NCI-H460 (cell line): ENCODE measurements at regions not wholly inside any gene's neighbourhood (a gene's known extent, or its start where the extent isn't known, plus 50 kb on each side); places are given as distances from the start of the nearest gene placed in this dataset.
"Not testable (repeated sequence)": the region's sequence is repeated elsewhere in the genome, so short reads cannot be mapped to it uniquely, and the experiment has no call there.

Experiments used
- DNase-seq: peaks from one replicate; pipeline ENCODE4 v3.0.0-alpha.2; 2016; ENCODE audit warnings: low read depth; ENCODE audit errors: extremely low read depth

DNA sequence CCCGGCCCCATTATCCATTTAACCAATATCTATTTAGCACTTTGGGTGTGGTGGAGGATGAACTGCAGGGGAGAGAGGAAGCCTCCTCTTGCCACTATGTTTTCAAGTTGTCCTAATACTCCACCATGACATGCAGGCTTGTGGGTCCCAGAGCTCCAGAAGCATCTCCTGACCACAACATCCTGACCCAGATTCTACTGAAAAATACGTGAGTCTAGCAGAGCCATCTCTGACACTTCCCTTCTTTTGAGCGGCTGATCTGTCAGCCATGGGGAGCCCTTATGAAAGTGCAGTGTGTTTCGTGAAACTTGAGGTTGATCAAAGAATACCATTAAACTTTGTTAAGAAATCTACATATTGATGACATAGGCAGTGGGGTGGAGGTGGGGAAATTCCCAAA is 126.6 kb downstream of the UNC93B1 start:
- not testable (repeated sequence) for DNase-seq

DNA sequence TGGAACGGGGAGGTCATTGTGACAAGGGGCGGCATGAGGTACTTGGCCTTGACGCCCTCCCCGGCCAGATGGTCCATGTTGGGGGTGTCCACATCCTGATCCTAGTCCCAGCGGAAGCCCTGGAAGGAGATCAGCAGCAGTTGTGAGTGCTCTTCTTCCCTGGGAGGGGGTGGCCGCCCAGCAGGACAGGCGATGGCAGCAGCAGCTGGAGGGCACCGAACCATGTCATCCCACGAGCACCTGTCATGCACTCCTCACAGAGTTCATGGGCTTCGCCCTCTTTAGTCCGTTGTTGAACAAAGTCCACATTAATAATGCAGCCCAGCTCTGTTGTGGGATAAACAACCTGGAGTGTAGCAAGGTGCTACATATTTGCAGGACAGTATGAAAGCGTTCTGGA is 130.7 kb downstream of the UNC93B1 start:
- DNase-seq: not testable (repeated sequence)

DNA sequence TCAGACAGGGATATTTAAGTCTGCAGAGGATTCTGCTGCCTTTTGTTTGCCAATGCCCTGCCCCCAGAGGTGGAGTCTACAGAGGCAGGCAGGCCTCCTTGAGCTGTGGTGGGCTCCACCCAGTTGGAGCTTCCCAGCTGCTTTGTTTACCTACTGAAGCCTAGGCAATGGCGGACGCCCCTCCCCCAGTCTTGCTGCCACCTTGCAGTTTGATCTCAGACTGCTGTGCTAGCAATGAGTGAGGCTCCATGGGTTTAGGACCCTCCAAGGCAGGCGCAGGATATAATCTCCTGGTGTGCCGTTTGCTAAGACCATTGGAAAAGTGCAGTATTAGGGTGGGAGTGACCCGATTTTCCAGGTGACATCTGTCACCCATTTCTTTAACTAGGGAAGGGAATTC is 132.7 kb downstream of the UNC93B1 start:
- DNase-seq: not testable (repeated sequence)

DNA sequence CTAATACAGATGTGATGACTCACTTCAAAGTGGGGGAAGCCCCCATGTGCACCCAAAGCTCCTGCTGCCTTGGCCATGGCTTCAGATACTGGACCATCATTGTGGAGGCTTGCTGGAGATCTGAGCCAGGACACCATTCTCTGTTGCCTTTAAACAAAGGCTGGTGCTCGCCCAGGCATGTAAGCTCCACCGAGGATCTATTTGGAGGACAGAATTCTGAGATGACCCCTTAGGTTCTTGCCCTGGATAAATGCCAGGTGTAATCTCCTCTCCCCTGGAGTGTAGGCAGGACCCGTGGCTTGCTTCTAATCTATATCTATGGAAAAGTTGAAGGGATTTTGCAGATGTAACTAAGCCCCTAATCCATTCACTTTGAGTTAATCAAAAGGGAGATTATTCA is 141.0 kb downstream of the UNC93B1 start:
- DNase-seq: not testable (repeated sequence)

DNA sequence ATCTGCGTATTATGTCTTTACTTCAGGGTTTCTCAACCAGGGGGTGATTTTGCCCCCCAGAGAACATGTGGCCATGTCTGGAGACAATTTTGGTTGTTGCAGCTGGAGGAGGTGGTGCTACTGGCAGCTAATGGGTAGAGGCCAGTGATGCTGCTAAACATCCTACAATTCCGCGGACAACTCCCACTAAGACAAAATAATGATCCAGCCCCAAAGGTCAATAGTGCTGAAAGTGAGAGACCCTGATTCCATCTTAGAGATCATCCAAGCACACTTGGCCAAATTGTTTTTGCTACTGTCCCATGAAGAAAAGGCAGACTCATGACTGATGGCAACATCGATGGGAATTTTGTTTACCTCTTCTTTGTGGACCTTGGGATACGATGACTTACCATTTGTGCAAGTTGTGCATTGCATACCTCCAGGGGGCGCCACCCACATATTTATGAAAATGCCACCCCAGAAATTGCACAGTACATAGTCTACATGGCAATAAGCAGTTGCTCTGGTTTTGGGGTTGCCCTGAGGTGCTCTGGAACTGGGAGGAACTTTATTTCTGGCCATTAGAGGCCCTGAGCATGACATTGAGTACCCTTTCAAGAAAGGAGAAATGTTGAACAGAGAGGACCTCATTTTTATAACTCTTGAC is 144.3 kb downstream of the UNC93B1 start:
- not testable (repeated sequence) for DNase-seq

DNA sequence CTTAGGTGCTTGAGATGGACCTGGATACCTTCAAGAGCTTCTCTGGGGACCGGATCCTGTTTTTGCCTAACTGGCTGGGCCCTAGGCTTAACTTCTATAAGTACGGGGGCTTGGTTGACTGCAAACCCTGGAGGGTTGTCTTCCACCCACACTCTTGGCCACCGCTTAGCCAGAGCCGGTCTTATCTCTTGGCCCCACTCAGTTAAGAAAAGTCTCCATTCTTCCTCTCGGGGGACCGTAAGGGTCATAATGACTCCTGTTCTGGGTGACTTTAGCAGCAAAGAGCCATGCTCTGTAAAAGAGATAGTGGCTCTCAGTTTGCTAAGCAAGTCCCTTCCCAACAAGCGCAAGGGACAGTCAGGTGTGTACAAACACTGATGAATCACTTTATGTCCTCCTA is 153.2 kb downstream of the UNC93B1 start:
- DNase-seq: not testable (repeated sequence)

DNA sequence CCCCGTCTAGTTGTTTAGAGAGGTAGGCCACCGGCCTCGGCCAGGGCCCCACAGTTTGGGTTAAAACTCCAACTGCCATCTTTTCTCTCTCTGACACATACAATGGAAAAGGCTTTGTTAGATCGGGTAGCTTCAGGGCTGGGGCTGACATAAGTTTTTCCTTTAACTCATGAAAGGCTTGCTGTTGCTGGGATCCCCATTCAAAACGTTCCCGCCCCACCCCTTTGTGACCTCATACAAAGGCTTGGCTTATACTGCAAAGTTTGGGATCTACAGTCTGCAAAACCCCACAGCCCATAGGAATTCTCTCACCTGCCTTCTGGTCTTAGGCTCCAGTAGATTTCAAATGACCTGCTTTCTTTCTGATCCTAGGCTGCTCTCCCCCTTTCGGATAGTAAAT is 154.1 kb downstream of the UNC93B1 start:
- DNase-seq: not testable (repeated sequence)

DNA sequence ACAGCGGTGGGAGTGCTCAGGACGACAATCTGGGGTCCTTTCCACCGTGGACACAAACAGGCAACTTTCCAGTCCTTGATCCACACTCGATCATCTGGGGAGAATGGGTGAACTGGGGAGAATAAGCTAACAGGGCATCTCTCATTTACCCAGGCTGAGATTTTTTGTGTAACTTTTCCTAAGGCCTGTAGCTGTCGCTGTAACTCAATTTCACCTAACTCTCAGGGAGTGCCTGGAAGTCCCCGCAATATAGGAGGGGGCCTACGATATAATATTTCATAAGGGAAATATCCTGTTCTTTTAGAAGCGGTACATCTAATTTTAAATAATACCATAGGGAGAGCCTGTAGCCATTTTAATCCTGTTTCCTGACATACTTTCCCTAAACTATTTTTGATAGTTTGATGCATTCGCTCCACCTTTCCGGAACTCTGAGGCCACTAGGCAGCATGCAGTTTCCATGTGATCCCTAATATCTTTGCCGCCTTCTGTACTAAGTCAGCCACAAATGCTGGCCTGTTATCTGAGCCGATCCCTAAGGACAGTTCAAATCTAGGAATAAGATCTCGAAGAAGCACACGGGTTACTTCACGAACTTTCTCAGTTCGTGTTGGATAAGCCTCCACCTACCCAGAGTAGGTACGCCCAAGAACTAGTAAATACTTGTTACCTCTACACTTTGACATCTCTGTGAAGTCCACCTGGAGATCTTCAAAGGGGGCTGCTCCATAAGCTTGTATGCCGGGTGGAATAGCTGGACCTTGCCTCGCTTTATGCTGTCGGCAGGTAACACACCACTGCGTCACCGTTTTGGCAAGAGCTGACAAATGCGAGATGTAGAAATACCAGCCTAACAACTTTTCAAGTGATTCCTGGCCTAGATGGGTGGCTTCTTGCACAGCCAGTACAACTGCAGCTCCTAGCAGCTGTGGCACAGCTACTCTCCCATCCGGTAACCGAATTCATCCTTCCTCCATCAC is 155.7 kb downstream of the UNC93B1 start:
- not testable (repeated sequence) for DNase-seq

DNA sequence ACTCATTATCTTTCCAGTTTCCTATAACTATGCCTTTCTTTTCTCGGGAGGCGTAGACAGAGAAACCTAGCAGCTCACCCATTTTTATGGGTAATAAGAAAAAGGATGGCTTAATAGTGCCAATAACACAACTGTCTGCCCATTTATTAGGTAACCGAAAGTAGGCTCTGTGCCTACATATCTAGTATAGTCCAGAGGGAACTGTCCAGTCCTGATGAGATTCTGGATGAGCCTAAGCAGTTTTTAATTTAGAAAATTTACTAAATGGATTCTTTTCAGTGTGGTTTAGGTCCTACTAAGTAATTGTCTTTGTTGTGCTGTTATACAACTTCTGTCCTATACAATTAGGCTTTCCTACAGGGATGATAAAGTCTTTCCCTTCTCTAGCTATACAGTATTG is 157.6 kb downstream of the UNC93B1 start:
- not testable (repeated sequence) for DNase-seq

DNA sequence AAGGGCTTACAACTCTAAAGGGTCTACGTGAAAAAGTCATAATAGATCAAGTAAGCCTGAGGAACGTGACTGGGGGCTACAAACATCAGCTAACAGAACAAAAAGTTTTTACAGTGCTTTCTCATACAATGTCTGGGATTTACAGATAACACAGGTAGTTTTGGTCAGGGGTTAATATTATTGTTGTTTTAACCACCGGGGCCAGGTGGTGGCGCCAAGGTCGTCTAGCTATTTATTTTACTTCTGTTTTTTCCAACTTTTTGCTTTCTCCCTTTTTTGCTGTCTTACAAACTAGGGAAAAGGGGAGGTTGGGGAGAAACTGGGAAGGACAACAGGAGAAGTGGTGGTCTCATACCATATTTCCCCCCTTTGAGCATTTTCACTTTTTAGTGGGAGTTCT is 158.6 kb downstream of the UNC93B1 start:
- DNase-seq: not testable (repeated sequence)

DNA sequence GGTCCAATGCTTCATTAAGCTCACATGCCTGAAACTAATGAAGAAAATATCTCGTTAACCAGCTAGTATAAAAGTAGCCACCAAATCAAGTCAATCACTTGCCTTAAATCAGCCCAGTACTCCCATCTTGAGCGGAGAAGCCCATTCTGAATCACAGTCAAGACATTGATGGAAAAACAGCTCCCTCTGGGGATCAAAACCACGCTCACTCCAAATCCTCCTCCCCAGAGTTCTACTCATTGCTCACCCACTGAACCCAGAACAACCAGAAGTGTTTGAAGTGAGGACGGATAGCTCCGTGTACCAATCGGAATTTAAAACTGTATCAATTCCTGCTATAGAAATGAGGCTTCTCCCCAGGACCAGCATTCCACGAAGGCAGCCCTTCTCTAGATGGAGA is 163.3 kb downstream of the UNC93B1 start:
- DNase-seq: not testable (repeated sequence)

DNA sequence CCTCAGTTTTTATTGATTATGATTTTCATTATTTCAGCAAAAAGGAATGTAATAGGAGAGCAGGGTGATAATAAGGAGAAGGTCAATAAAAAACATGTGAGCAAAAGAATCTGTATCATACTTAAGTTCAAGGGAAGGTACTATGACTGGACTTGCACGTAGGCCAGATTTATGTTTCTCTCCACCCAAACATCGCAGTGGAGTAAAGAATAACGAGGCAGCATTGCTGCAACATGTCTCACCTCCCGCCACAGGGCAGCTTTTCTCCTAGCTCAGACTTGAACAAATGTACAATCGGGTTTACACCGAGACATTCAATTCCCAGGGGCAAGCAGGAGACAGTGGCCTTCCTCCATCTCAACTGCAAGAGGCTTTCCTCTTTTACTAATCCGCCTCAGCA is 155.7 kb upstream of the ALDH3B2 start:
- not testable (repeated sequence) for DNase-seq

DNA sequence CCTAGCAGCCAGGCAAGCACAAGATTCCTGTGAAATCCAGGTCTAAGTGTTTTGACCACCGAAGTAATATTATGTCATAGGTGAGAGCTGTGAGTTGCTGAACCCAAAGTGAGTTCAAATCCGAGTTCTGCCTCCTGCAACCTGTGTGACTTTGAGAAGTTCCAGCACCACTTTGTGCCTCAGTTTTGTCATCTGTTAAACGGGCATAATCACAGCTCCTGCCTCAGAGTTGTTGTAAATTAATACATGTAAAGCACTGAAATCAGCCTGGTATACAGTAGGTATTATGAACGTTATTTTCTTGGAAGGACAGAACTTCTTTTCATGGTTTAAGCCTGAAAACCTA is 152.5 kb upstream of the ALDH3B2 start:
- not testable (repeated sequence) for DNase-seq

DNA sequence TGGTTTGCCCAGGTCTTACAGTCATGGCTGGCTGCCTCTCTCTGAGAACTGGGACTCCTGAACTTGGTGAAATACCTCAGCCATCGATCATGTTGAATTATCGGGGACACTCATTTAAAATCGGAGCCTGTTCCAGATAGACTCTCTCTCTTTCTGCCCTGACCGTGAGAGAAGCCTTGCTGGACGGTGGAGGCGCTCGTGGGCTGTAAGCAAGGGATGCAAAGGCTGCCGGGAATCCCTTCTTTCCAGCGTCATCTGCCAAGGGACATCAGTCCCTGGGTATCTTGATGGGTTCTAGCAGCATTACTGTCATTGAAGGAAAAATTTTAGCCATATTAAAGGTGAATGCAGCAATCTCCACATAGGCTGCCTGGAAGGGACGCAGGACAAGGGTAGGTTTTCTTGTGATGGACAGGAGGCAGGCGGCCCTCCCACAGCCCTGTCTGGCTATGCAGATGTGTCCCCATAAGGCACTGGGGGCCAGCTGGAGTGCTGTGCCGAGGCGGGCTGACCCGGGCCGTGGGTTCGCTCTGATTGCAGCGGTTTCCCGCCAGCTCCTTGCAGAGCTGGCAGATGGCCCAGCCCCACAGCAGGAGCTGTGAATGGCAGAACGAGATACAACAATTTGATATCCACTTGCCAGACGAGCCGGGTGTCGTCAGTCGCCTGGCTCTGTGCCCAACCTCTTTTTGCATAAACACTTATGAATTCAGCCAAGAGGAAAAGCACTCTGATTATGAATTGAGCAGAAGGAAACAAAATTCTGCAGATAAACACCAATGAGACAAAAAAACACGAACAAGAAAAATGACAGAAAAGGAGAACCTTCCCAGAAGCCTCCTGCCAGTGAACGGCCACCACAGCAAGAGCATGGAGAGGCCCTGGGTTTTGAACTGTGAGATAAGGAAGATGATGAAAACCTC is 151.9 kb upstream of the ALDH3B2 start:
- DNase-seq: not testable (repeated sequence)

DNA sequence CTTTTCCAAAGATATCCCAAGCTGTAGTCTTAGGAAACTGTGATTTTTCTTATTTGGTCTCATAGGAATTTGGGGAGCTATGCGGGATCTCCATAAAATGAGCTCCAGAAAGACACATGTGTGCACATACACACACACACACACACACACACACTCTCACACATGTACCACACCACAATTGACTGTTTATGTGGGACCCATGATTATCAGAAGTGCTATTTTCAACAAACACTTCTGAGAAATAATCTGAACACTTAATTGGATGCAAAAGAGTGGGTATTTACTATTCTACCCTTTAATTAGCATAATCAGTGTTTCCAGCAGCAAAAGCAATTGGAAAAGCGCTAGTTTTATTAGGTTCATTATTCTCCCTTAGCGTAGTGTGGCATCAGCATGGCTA is 150.4 kb upstream of the ALDH3B2 start:
- DNase-seq: not testable (repeated sequence)

DNA sequence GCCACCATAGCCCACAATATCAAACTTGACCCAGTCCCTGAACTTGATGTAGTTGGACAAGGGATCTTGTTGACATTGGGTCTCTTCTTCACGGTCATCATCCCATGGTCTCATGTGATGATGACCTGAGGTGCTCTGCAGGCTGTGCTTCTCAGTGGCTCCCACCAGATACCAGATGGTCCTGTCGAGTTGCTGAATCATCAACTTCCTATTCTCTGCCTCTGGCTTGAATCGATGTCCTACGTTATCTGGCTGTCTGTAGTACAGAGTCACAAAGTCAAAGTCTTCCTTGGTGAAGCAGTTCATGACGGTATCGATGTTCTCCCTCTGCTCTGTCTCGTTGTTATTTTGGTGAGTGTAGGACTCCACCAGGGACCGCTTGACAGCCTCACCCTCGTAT is 145.7 kb upstream of the ALDH3B2 start:
- DNase-seq: no peak

DNA sequence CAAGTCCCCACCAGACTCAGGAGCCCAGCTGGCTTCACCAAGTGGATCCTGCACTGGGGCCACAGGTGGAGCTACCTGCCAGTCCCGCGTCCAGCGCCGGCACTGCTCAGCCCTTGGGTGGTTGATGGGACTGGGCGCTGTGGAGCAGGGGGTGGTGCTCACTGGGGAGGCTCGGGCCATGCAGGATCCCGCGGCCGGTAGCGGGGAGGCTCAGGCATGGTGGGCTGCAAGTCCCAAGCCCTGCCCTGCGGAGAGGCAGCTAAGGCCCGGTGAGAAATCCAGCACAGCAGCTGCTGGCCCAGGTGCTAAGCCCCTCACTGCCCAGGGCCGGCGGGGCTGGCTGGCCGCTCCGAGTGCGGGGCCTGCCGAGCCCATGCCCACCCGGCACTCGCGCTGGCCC is 143.1 kb upstream of the ALDH3B2 start:
- DNase-seq: not testable (repeated sequence)

DNA sequence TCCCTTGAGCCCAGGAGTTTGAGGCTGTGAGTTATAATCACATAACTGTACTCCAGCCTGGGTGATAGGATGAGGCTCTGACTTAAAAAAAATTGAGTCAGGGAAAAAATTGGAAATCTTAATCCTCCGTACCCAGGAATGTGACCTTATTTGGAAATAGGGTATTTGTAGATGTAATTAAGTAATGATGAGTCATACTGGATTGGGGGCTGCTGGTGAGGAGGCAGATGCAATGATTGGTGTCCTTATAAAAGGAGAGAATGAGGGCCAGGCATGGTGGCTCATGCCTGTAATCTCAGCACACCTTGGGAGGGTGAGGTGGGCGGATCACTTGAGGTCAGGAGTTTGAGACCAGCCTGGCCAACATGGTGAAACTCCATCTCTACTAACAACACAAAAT is 134.9 kb upstream of the ALDH3B2 start:
- not testable (repeated sequence) for DNase-seq

DNA sequence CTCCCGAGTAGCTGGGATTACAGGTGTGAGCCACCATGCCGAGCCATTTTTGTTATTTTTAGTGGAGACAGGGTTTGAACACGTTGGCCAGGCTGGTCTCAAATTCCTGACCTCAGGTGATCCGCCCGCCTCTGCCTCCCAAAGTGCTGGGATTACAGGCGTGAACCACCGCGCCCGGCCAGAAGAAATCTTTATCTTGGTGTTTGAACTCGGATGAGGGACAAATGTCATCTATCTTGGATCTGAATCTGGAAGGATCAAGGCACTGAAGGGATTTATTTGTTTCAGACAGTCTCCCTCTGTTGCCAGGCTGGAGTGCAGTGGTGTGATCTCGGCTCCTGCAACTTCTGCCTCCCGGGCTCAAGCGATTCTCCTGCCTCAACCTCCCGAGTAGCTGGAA is 133.5 kb upstream of the ALDH3B2 start:
- DNase-seq: not testable (repeated sequence)

DNA sequence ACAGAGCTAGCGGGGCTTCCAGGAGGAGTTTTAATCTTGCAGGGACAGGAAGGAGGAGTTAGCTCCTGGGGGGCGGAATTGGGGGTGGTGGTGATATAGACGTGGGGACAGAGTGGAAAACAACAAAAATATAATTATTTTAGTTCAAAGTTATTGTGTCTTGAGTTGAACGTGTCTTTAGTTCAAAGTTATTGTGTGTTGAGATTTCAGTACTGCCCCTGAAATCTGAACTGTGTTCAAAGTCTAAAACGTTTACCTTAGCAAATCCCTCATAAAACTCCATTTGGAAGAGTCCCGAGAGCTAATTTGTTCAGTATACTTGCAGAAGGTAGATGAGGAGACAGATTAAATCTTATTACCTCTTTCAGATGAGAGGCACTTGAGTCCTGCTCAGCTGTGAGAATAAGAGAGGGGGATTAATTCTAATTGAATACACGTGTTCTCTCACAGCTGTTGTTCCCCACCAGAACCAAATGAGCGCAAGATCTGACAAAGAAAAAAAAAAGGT is 132.4 kb upstream of the ALDH3B2 start:
- DNase-seq: not testable (repeated sequence)

DNA sequence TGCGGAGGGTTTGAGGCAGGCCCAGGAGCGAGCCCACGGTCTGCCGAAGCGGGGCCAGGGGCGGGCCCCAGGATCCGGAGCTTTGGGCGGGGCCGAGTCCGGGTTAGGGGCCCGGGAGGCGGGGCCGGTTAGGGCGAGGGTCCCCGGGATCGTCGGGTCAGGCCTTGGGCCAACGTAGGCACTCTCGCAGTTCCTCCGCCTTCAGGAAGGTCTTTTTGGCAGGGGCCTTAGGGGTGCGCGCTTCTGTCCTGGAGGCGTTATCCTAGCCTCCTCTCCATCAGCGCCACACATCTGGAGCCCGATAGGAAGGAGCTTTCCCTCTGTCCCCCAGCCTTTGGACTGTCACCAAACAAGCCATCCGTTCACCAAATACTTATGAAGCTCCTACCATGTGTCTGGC is 131.8 kb upstream of the ALDH3B2 start:
- DNase-seq: peak; percentile 16
